Glutamatergic neuron (in vitro differentiated cells): ENCODE measurements at regions not wholly inside any gene's neighbourhood (a gene's known extent, or its start where the extent isn't known, plus 50 kb on each side); places are given as distances from the start of the nearest gene placed in this dataset.
"Not testable (repeated sequence)": the region's sequence is repeated elsewhere in the genome, so short reads cannot be mapped to it uniquely, and the experiment has no call there.

Experiments used
- DNase-seq: peaks from one replicate; pipeline ENCODE4 v3.0.0; 2022
- H3K27ac Mint-ChIP-seq: one replicate; pipeline ENCODE4 v1.8.0; 2020; ENCODE audit warnings: mild to moderate bottlenecking, mixed read lengths, inconsistent platforms; ENCODE audit not compliant: unreplicated experiment
- H3K27me3 Mint-ChIP-seq: one replicate; pipeline ENCODE4 v1.8.0; 2020; ENCODE audit warnings: mild to moderate bottlenecking, moderate library complexity, mixed read lengths, inconsistent platforms; ENCODE audit not compliant: unreplicated experiment
- H3K36me3 Mint-ChIP-seq: one replicate; pipeline ENCODE4 v1.8.0; 2020; ENCODE audit warnings: mild to moderate bottlenecking, mixed read lengths, inconsistent platforms; ENCODE audit not compliant: unreplicated experiment
- H3K4me1 Mint-ChIP-seq: one replicate; pipeline ENCODE4 v1.8.0; 2020; ENCODE audit warnings: mild to moderate bottlenecking, low read depth, mixed read lengths, inconsistent platforms; ENCODE audit not compliant: unreplicated experiment
- H3K4me3 Mint-ChIP-seq: one replicate; pipeline ENCODE4 v1.8.0; 2020; ENCODE audit warnings: mild to moderate bottlenecking, mixed read lengths, inconsistent platforms; ENCODE audit not compliant: unreplicated experiment
- H3K9me3 Mint-ChIP-seq: one replicate; pipeline ENCODE4 v1.8.0; 2020; ENCODE audit warnings: mild to moderate bottlenecking, moderate library complexity, mixed read lengths, inconsistent platforms; ENCODE audit not compliant: unreplicated experiment
- CTCF ChIP-seq: fragments of 200-600 bp; sonication (generic); IDR thresholded peaks from one replicate; pipeline ENCODE4 v1.5.0; 2021; ENCODE audit not compliant: partially characterized antibody, unreplicated experiment

GRCh38 chr11:31956310-31956709 is 134.6 kb upstream of the RCN1 start:
- H3K4me3 Mint-ChIP-seq = no peak overlapping the region

GRCh38 chr11:31955838-31956237 is 135.0 kb upstream of the RCN1 start:
- no peak for TF ChIP-seq CTCF
- H3K9me3 Mint-ChIP-seq = peaks cover 2% of the 10 kb centered on the region
- H3K4me3 Mint-ChIP-seq = no peak overlapping the region
- no peak overlapping the region for H3K27ac Mint-ChIP-seq
- DNase-seq = no peak
- peaks cover 4% of the 10 kb centered on the region for H3K27me3 Mint-ChIP-seq
- peaks cover 13% of the 10 kb centered on the region for H3K4me1 Mint-ChIP-seq
- H3K36me3 Mint-ChIP-seq = peaks cover 11% of the 10 kb centered on the region

More at GRCh38 chr11:31956310-31956709, 134.6 kb upstream of the RCN1 start:
- DNase-seq = no peak
- H3K4me1 Mint-ChIP-seq = peaks cover 13% of the 10 kb centered on the region
- no peak for TF ChIP-seq CTCF
- H3K36me3 Mint-ChIP-seq = peaks cover 11% of the 10 kb centered on the region
- no peak overlapping the region for H3K27ac Mint-ChIP-seq
- peaks cover 2% of the 10 kb centered on the region for H3K9me3 Mint-ChIP-seq
- H3K27me3 Mint-ChIP-seq = peaks cover 4% of the 10 kb centered on the region

- no peak for DNase-seq
- Mint-ChIP-seq H3K36me3 (peaks cover 11% of the 10 kb centered on the region), H3K4me3 (no peak overlapping the region), H3K27me3 (peaks cover 4% of the 10 kb centered on the region), H3K27ac (no peak overlapping the region), H3K4me1 (peaks cover 10% of the 10 kb centered on the region), H3K9me3 (peaks cover 2% of the 10 kb centered on the region)
- TF ChIP-seq CTCF = no peak
Measured at GRCh38 chr11:31953803-31954327, 137.0 kb upstream of the RCN1 start.

GRCh38 chr11:31949733-31950200 is 138.6 kb upstream of the PAX6 start:
- H3K27me3 Mint-ChIP-seq, H3K27ac Mint-ChIP-seq: not testable (repeated sequence)

GRCh38 chr11:31947051-31947450 is 135.9 kb upstream of the PAX6 start:
- Mint-ChIP-seq H3K4me1 (no peaks in the 10 kb centered on the region), H3K27ac (no peak overlapping the region), H3K36me3 (no peaks in the 10 kb centered on the region), H3K4me3 (no peak overlapping the region), H3K9me3 (no peaks in the 10 kb centered on the region), H3K27me3 (no peaks in the 10 kb centered on the region)
- DNase-seq = no peak
- no peak for TF ChIP-seq CTCF

More at GRCh38 chr11:31949733-31950200, 138.6 kb upstream of the PAX6 start:
- H3K4me1 Mint-ChIP-seq, DNase-seq, H3K4me3 Mint-ChIP-seq, H3K9me3 Mint-ChIP-seq, H3K36me3 Mint-ChIP-seq: not testable (repeated sequence)
